Endothelial cell of umbilical vein (primary cell): ENCODE measurements at regions not wholly inside any gene's neighbourhood (a gene's known extent, or its start where the extent isn't known, plus 50 kb on each side); places are given as distances from the start of the nearest gene placed in this dataset.

ENCODE experiments used
- BruUV-seq: library from RNA; stranded (reverse); fragments of 400-500 nt; replicated peaks from 2 replicates; lab custom pipeline; 2021; lab: Mats Ljungman, UMichigan
- CTCF ChIA-PET: fragments of 300-600, 350-600 bp; sonication (Branson Sonifier 250); formaldehyde crosslinking; loops from one replicate; lab custom pipeline; 2021; ENCODE audit warnings: antibody characterized with exemption, inconsistent platforms; lab: Charles Lee
- POLR2A ChIA-PET: fragments of 300-600, 350-600 bp; sonication (Branson Sonifier 250); formaldehyde crosslinking; loops from one replicate; lab custom pipeline; 2021; ENCODE audit warnings: antibody characterized with exemption, inconsistent platforms; lab: Charles Lee
- DNase-seq: peaks from one replicate; pipeline ENCODE4 v3.0.0-alpha.2; 2011; ENCODE audit warnings: low read depth, low spot score
- FAIRE-seq: peaks from 2 replicates; lab custom pipeline; 2011; peaks lifted over from hg19 to GRCh38; lab: Jason Lieb, UNC
- H2AFZ ChIP-seq: 2 replicates; pipeline ENCODE4 v1.6.0; 2012; ENCODE audit warnings: low read depth, low read length, control low read depth, inconsistent platforms
- H3K27ac ChIP-seq: 2 replicates; pipeline ENCODE4 v1.5.1; 2011; ENCODE audit warnings: low read depth, mild to moderate bottlenecking, control low read depth, low read length, moderate library complexity; ENCODE audit not compliant: insufficient read depth
- H3K27me3 ChIP-seq, 2 experiments: 2 replicates each; pipeline versions ENCODE4 v1.6.0 to v1.6.1; 2011; ENCODE audit warnings: low read length in 2 of 2, mixed read lengths in 1 of 2; ENCODE audit not compliant: control insufficient read depth in 2 of 2, insufficient read depth in 2 of 2
- H3K36me3 ChIP-seq, 2 experiments: 2 replicates in 1 of 2; 3 replicates in 1 of 2; pipeline ENCODE4 v1.5.1; 2011; ENCODE audit warnings: low read length in 2 of 2, mild to moderate bottlenecking in 1 of 2, moderate library complexity in 1 of 2; ENCODE audit not compliant: control insufficient read depth in 2 of 2, insufficient read depth in 2 of 2; ENCODE audit errors: extremely low read depth in 1 of 2
- H3K4me1 ChIP-seq: 3 replicates; pipeline ENCODE4 v1.5.1; 2011; ENCODE audit warnings: mild to moderate bottlenecking, low read length; ENCODE audit not compliant: control insufficient read depth, insufficient read depth; ENCODE audit errors: extremely low read depth
- H3K4me2 ChIP-seq: 2 replicates; pipeline ENCODE4 v1.6.1; 2011; ENCODE audit warnings: low read length, control low read depth, mixed read lengths; ENCODE audit not compliant: insufficient read depth
- H3K4me3 ChIP-seq, 3 experiments: fragments of 200-600 bp in 1 of 3; sonication (generic), shearing (Covaris generic) in 1 of 3; replicated peaks in 1 of 3; 2 replicates each; pipeline ENCODE4 v1.5.1; 2011 to 2016; ENCODE audit warnings: control low read depth in 3 of 3, low read length in 3 of 3, mild to moderate bottlenecking in 2 of 3, inconsistent platforms in 1 of 3, low read depth in 1 of 3, moderate library complexity in 1 of 3; ENCODE audit not compliant: insufficient read depth in 1 of 3
- H3K79me2 ChIP-seq: 2 replicates; pipeline ENCODE4 v1.6.0; 2012; ENCODE audit warnings: low read length, inconsistent platforms; ENCODE audit not compliant: control insufficient read depth, insufficient read depth
- H3K9ac ChIP-seq: replicated peaks from 2 replicates; pipeline ENCODE3; 2011; ENCODE audit warnings: low read length, control low read depth; ENCODE audit not compliant: insufficient read depth; ENCODE audit errors: extremely low read depth
- H3K9me1 ChIP-seq: replicated peaks from 3 replicates; pipeline ENCODE4 v1.6.0; 2011; ENCODE audit warnings: mild to moderate bottlenecking, low read length; ENCODE audit not compliant: control insufficient read depth, insufficient read depth; ENCODE audit errors: extremely low read depth
- H3K9me3 ChIP-seq: replicated peaks from 2 replicates; pipeline ENCODE4 v1.5.1; 2012; ENCODE audit warnings: low read length, inconsistent platforms; ENCODE audit not compliant: control insufficient read depth, insufficient read depth
- H4K20me1 ChIP-seq: replicated peaks from 2 replicates; pipeline ENCODE3; 2011; ENCODE audit warnings: mild to moderate bottlenecking, low read length; ENCODE audit not compliant: control insufficient read depth, insufficient read depth; ENCODE audit errors: extremely low read depth
- CTCF ChIP-seq, 2 donors: IDR thresholded peaks; 1 replicate in 1 of 2; 2 replicates in 1 of 2; pipeline ENCODE4 v1.5.1; 2011; ENCODE audit warnings: low read length in 2 of 2, mild to moderate bottlenecking in 2 of 2, moderate library complexity in 2 of 2, control low read depth in 1 of 2, inconsistent platforms in 1 of 2, low read depth in 1 of 2; ENCODE audit not compliant: insufficient read depth in 1 of 2; ENCODE audit errors: extremely low read depth in 1 of 2
- EZH2 ChIP-seq: IDR thresholded peaks from 2 replicates; pipeline ENCODE4 v1.6.1; 2012; ENCODE audit warnings: borderline replicate concordance, low read depth, mild to moderate bottlenecking, moderate library complexity, low read length, inconsistent platforms; ENCODE audit not compliant: severe bottlenecking
- FOS ChIP-seq: IDR thresholded peaks from 2 replicates; pipeline ENCODE4 v1.6.1; 2011; ENCODE audit warnings: mild to moderate bottlenecking, low read length, moderate library complexity, borderline replicate concordance; ENCODE audit not compliant: insufficient read depth
- GATA2 ChIP-seq: IDR thresholded peaks from 2 replicates; pipeline ENCODE4 v1.7.0; 2011; ENCODE audit warnings: low read depth, mild to moderate bottlenecking, moderate library complexity, mixed read lengths, low read length; ENCODE audit not compliant: insufficient read length, insufficient read depth
- JUN ChIP-seq: IDR thresholded peaks from 2 replicates; pipeline ENCODE4 v1.6.1; 2011; ENCODE audit warnings: borderline replicate concordance, low read depth; ENCODE audit not compliant: insufficient read length, insufficient read depth
- MAX ChIP-seq: IDR thresholded peaks from 2 replicates; pipeline ENCODE4 v1.6.1; 2011; ENCODE audit not compliant: insufficient read depth, insufficient read length
- MYC ChIP-seq: IDR thresholded peaks from one replicate; pipeline ENCODE4 v1.6.1; 2011; ENCODE audit warnings: mild to moderate bottlenecking, low read depth, low read length
- POLR2A ChIP-seq: IDR thresholded peaks from 2 replicates; pipeline ENCODE4 v1.6.1; 2012; ENCODE audit warnings: low read depth, mild to moderate bottlenecking, control low read depth, low read length
- POLR2AphosphoS5 ChIP-seq: IDR thresholded peaks from 2 replicates; pipeline ENCODE4 v1.6.1; 2012; ENCODE audit warnings: low read depth, mild to moderate bottlenecking, control low read depth, low read length, moderate library complexity; ENCODE audit not compliant: insufficient read depth
- dilution Hi-C: fragments of 300-500 bp; cut with MboI; formaldehyde crosslinking; loops from one replicate; pipeline ENCODE4 v1.15.0; 2019; ENCODE audit warnings: low sequenced_read_pairs; ENCODE audit not compliant: extremely low pct_ligation_motif_present
- intact Hi-C: fragments of 100-400 bp; cut with micrococcal nuclease; formaldehyde crosslinking; loops from one replicate; pipeline ENCODE4 v1.10.0; 2022

DNA sequence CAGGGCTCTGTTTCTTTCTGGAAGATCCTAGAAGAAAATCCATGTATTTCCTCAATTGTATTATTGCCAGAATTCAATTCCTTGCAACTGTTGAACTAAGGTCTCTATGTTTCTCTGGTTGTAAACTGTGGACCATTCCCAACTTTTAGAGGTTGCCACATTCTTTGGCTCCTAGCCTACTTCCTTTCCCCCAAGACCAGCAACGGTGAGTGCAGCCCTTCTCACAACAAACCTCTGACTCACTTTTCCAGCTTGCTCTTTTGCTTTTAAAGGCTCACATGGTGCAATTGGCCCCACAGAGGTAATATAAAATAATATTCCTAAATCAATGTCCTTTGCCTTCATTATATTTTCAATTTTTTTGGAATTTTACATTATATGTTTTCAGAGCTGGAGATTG is 371.3 kb downstream of the SLITRK5 start:
- Histone ChIP-seq H2AFZ (no peak overlapping the region), H3K27me3 (no peaks in the 10 kb centered on the region), H3K4me1 (no peaks in the 10 kb centered on the region), H3K9me3 (peaks cover 2% of the 10 kb centered on the region), H4K20me1 (no peaks in the 10 kb centered on the region), H3K9me1 (no peaks in the 10 kb centered on the region), H3K9ac (no peak overlapping the region), H3K79me2 (no peaks in the 10 kb centered on the region), H3K36me3 (no peaks in the 10 kb centered on the region), H3K27ac (no peak overlapping the region), H3K4me3 (no peak overlapping the region), H3K4me2 (no peak overlapping the region)
- intact Hi-C loops (no loop called here), dilution Hi-C loops (no loop called here)
- ChIA-PET POLR2A (no interaction called here), CTCF (no interaction called here)
- DNase-seq, result no peak
- no peak for TF ChIP-seq GATA2
- TF ChIP-seq MYC, result no peak
- no peak for TF ChIP-seq JUN
- TF ChIP-seq MAX, result no peak
- TF ChIP-seq EZH2, result no peak
- no peak for TF ChIP-seq POLR2A
- TF ChIP-seq POLR2AphosphoS5, result no peak
- TF ChIP-seq CTCF (IDR thresholded peaks at IDR 0.05; ENCODE audit: extremely low read depth in 1 of 2, insufficient read depth in 1 of 2, low read depth in 1 of 2, low read length in 2 of 2), result no peak
- TF ChIP-seq FOS, result no peak
- BruUV-seq, result no TSS peak
- no peak for FAIRE-seq
